ENCODE measurements at regions not wholly inside any gene's neighbourhood (a gene's known extent, or its start where the extent isn't known, plus 50 kb on each side); places are given as distances from the start of the nearest gene placed in this dataset.

- Histone ChIP-seq H3K4me1 (ENCODE audit: control insufficient read depth in 5 of 5, insufficient read depth in 5 of 5, low read length in 5 of 5) (peaks cover 0 to 23% (median 15%) of the 10 kb centered on the region in 5 donors), H3K9ac (ENCODE audit: insufficient read depth in 1 of 2, low read length in 2 of 2) (no peak overlapping the region), H3K27me3 (ENCODE audit: control insufficient read depth in 3 of 3, insufficient read depth in 3 of 3, low read length in 2 of 3) (no peaks in the 10 kb centered on the region), H3K27ac (ENCODE audit: low read depth in 1 of 2, low read length in 1 of 2) (peak overlapping the region in 1 of 2 donors; percentile 92), H3K9me3 (ENCODE audit: control insufficient read depth in 4 of 4, insufficient read depth in 3 of 4, low read length in 3 of 4) (peaks cover 0 to 2% (median 0%) of the 10 kb centered on the region in 4 donors), H3K36me3 (ENCODE audit: control insufficient read depth in 4 of 4, insufficient read depth in 4 of 4, low read length in 4 of 4) (no peaks in the 10 kb centered on the region), H3K4me3 (no peak overlapping the region)
- TF ChIP-seq CTCF (IDR thresholded peaks at IDR 0.05; ENCODE audit: control extremely low read depth, extremely low read depth): no peak
- 32 to 36% methylated on average over 6 of the region's 6 CpGs for WGBS, 2 donors
- DNase-seq (peak in 2 of 3 donors; percentile 10 to 46), ATAC-seq (ENCODE audit: insufficient read depth, low FRiP score) (no peak)
Observed at GRCh38 chr2:100193291-100193710, 50.9 kb upstream of the AFF3 start.

GRCh38 chr2:100192825-100193224 lies 50.4 kb upstream of the AFF3 start:
- DNase-seq (no peak), ATAC-seq (ENCODE audit: insufficient read depth, low FRiP score) (no peak)
- 55 to 76% methylated on average over 4 of the region's 4 CpGs for WGBS, 2 donors
- H3K27ac ChIP-seq (ENCODE audit: low read depth in 1 of 2, low read length in 1 of 2): peak overlapping the region; percentile 9 to 92
- TF ChIP-seq CTCF (IDR thresholded peaks at IDR 0.05; ENCODE audit: control extremely low read depth, extremely low read depth): no peak
- peaks cover 0 to 20% (median 11%) of the 10 kb centered on the region in 5 donors for H3K4me1 ChIP-seq (ENCODE audit: control insufficient read depth in 5 of 5, insufficient read depth in 5 of 5, low read length in 5 of 5)
- no peak overlapping the region for H3K4me3 ChIP-seq
- peaks cover 0 to 2% (median 0%) of the 10 kb centered on the region in 4 donors for H3K9me3 ChIP-seq (ENCODE audit: control insufficient read depth in 4 of 4, insufficient read depth in 3 of 4, low read length in 3 of 4)
- H3K27me3 ChIP-seq (ENCODE audit: control insufficient read depth in 3 of 3, insufficient read depth in 3 of 3, low read length in 2 of 3): no peaks in the 10 kb centered on the region
- no peaks in the 10 kb centered on the region for H3K36me3 ChIP-seq (ENCODE audit: control insufficient read depth in 4 of 4, insufficient read depth in 4 of 4, low read length in 4 of 4)
- no peak overlapping the region for H3K9ac ChIP-seq (ENCODE audit: insufficient read depth in 1 of 2, low read length in 2 of 2)

GRCh38 chr2:100192300-100192699 lies 49.9 kb upstream of the AFF3 start:
- no peak overlapping the region for H3K4me3 ChIP-seq
- H3K27ac ChIP-seq (ENCODE audit: low read depth in 1 of 2, low read length in 1 of 2): peak overlapping the region; percentile 9 to 92
- WGBS, 2 donors: 84 to 90% methylated on average over 3 of the region's 3 CpGs
- peaks cover 0 to 2% (median 0%) of the 10 kb centered on the region in 4 donors for H3K9me3 ChIP-seq (ENCODE audit: control insufficient read depth in 4 of 4, insufficient read depth in 3 of 4, low read length in 3 of 4)
- TF ChIP-seq CTCF (IDR thresholded peaks at IDR 0.05; ENCODE audit: control extremely low read depth, extremely low read depth): no peak
- ATAC-seq (ENCODE audit: insufficient read depth, low FRiP score): no peak
- H3K27me3 ChIP-seq (ENCODE audit: control insufficient read depth in 3 of 3, insufficient read depth in 3 of 3, low read length in 2 of 3): no peaks in the 10 kb centered on the region
- H3K9ac ChIP-seq (ENCODE audit: insufficient read depth in 1 of 2, low read length in 2 of 2): no peak overlapping the region
- no peak for DNase-seq
- H3K4me1 ChIP-seq (ENCODE audit: control insufficient read depth in 5 of 5, insufficient read depth in 5 of 5, low read length in 5 of 5): peaks cover 0 to 17% (median 5%) of the 10 kb centered on the region in 5 donors
- H3K36me3 ChIP-seq (ENCODE audit: control insufficient read depth in 4 of 4, insufficient read depth in 4 of 4, low read length in 4 of 4): no peaks in the 10 kb centered on the region
